Central memory CD4-positive, alpha-beta T cell (primary cell): ENCODE measurements at regions not wholly inside any gene's neighbourhood (a gene's known extent, or its start where the extent isn't known, plus 50 kb on each side); places are given as distances from the start of the nearest gene placed in this dataset.

Experiments used
- DNase-seq: peaks from one replicate; pipeline ENCODE4 v3.0.0; 2022

DNA sequence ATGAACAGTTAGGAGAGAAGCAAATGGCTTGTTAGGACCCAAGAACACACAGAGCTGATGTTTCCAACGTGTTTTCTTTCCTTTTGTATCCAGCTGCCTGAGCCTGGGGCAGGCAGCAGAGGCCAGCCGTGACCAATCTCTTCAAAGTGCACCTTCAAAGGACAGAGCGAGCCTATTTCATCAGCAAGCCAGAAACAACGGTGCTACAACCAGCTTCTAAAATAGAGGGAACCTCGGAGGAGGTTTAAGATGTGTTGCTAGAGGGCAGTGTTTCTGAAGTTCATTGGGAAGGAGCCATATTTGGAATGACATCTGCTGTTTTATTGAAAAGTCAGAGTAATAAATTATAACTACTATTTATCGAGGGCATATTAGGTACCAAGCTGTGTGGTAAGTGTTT lies 56.2 kb upstream of the RFC3 start:
- DNase-seq = no peak

DNA sequence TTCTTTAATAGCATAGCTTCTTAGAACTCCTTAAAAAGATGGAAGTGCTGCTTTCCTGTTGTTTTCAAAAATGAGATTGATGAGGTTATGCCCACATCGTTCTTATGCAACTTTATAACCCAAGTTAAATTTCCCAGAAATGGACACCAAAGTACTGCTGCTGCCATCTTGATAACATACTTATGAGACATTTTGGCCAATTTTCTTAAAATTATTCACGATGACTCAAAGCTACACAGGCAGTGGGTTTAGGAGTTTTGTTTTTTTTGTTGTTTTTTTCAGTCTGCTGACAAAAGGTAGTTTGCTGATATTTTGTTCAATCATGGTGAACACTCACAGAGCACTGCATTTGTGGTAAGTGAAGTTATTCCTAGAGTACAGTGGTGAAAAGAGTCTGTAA lies 54.9 kb upstream of the RFC3 start:
- DNase-seq = no peak

DNA sequence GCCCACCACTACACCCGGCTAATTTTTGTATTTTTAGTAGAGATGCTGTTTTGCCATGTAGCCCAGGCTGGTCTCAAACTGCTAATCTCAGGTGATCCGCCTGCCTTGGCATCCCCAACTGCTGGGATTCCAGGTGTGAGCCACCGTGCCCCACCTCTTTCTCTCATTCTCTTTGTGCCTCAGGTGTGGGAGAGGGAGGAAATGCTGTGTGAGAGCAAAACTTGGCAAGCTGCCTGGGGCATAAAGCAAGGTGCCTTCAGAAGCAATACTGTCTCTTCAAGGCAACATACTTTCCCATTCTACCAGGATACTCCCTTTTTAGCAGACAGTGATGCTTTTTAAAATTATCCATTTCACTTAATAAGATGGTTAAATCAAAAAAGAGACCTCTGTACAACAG lies 53.2 kb upstream of the RFC3 start:
- no peak for DNase-seq

DNA sequence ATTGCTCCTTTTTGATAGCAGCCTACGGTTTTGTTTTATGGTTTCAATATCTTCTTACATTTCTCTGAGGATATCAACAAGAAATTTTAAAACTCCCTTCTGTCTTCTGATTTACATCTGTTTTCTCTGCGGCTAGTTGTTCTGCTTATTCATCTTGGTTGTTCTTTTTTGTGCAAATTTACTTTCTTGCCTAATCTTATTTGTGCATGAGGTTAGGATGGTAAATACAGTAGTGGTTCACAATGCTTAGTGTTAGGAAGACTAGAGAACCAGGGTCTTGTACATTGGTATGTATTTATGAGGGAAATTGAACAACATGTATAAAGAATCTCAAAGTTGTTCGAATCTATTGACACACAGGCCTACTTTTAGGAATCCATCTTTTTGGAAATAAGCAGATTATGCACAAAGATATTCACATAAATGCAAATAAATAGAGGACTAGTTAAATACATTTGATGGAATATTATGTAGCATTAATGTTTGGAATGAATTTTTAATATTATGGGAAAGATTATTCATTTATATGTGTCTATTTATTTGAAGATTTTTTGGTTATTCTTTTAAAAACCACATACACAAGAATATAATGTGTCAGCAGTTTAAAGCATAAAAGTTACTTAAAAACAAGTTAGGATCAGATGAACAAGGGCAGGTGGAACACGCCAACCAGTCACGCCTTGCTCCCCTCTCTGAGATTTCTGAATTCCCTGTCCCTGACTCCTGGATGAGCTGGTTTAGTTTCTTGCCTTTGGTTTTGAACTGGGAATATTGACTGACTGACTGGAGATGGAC lies 51.4 kb upstream of the RFC3 start:
- no peak for DNase-seq

DNA sequence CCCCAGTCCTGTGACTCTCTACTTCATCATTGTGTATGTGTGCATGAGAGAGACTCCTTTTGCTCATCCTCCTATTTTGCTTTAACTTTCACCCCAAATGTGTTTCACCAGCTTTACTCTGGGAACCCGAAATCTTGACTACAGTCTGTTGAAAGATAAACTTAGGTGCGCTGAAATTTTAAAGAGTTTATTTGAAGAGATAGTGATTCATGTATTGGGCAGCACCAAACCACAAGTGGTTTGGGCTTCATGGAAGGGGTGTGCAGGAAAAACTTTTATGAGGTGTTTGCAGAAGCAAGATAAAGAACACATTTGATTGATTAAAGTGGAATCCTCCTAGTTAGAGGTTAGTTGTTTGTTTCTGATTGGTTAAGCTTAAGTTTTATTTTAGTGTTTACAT lies 50.8 kb upstream of the RFC3 start:
- no peak for DNase-seq
